T-helper 17 cell (primary cell): ENCODE measurements at regions not wholly inside any gene's neighbourhood (a gene's known extent, or its start where the extent isn't known, plus 50 kb on each side); places are given as distances from the start of the nearest gene placed in this dataset.

Source experiments
- ATAC-seq: fragments of 150-1000 bp; cut with Tn5 transposase; 2 replicates; pipeline ENCODE4 v1.10.0; 2021; ENCODE audit warnings: mild to moderate bottlenecking, moderate library complexity
- DNase-seq, 3 donors: peaks; one replicate each; pipeline versions ENCODE4 v3.0.0 to v3.0.0-alpha.2; 2020 to 2021
- H3K9me3 ChIP-seq: one replicate; pipeline ENCODE4 v1.7.0; 2013; ENCODE audit warnings: low read length, mild to moderate bottlenecking; ENCODE audit not compliant: control insufficient read depth, poor library complexity, severe bottlenecking
- H3K27ac Mint-ChIP-seq: one replicate; pipeline ENCODE4 v1.8.0; 2022; ENCODE audit warnings: mild to moderate bottlenecking, moderate library complexity, mixed read lengths
- H3K27me3 Mint-ChIP-seq: one replicate; pipeline ENCODE4 v1.8.0; 2022; ENCODE audit warnings: mixed read lengths
- H3K36me3 Mint-ChIP-seq: one replicate; pipeline ENCODE4 v1.8.0; 2022; ENCODE audit warnings: low read depth, mixed read lengths
- H3K4me1 Mint-ChIP-seq: one replicate; pipeline ENCODE4 v1.8.0; 2022; ENCODE audit warnings: mild to moderate bottlenecking, mixed read lengths
- H3K4me3 Mint-ChIP-seq: one replicate; pipeline ENCODE4 v1.8.0; 2022; ENCODE audit warnings: mild to moderate bottlenecking, moderate library complexity, mixed read lengths

DNA sequence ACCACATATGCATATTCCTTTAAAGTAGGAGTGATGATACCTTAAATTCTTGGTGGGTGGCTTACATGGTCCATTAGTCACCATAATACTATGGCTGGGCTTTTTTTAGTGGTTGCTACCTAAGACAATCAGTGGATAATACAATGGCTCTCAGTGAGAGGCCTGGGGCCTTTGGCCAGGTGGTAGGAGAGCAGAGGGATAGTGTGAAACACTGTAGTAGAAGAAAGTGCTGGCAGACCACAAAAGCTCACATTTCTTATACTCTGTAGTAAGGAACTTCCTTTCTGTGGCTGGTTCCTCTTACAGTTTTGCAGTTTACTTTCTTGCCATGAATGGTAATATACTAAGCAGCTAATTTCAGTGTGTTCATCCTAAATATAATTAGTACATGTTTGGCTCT lies 583.5 kb downstream of the XIRP2 start:
- DNase-seq (no peak), ATAC-seq (no peak)
- H3K27ac Mint-ChIP-seq, result no peak overlapping the region
- H3K4me1 Mint-ChIP-seq, result no peaks in the 10 kb centered on the region
- no peaks in the 10 kb centered on the region for H3K27me3 Mint-ChIP-seq
- H3K4me3 Mint-ChIP-seq, result no peak overlapping the region
- no peaks in the 10 kb centered on the region for H3K36me3 Mint-ChIP-seq
- H3K9me3 ChIP-seq, result no peaks in the 10 kb centered on the region

DNA sequence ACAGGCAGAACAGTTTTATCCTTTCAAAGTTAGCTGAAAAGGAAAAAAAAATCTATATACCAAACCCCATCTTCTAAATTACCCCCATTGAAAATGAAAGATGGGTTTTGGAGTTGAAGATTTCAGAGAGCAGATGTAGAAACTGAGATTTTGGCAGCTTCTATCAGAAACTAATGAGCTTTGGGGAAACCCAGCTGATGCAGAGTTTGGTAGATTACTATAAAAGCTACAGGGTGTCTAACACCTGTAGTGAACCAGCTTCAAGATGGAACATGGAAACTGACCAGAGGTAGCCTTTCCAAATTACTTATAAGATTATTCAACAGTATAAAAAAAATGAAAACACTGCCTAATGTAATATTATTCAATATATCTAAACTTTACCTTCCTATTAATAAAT lies 583.1 kb downstream of the XIRP2 start:
- Mint-ChIP-seq H3K4me3 (no peak overlapping the region), H3K4me1 (no peaks in the 10 kb centered on the region), H3K36me3 (no peaks in the 10 kb centered on the region), H3K27me3 (no peaks in the 10 kb centered on the region), H3K27ac (no peak overlapping the region)
- no peaks in the 10 kb centered on the region for H3K9me3 ChIP-seq
- ATAC-seq (no peak), DNase-seq (no peak)

DNA sequence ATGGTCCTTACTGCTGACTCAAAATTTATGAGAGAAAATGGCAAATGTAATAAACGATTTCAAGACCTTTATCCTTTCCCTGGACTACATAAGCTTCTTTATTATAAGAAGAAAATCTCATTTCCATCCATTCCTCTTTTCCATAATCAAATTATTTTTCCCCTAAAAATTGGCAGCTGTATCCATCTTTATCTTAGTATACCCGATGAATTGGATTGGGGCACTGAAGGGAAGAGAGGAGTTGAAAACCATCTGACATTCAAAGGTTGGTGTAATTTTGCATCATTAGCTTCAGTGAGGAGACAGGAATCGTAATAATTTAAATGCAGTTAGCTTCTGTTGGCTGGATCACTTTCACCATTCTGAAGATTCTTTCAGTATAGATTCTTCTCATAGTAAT lies 574.1 kb downstream of the XIRP2 start:
- Mint-ChIP-seq H3K27me3 (no peaks in the 10 kb centered on the region), H3K4me1 (no peaks in the 10 kb centered on the region), H3K36me3 (no peaks in the 10 kb centered on the region), H3K27ac (no peak overlapping the region), H3K4me3 (no peak overlapping the region)
- no peak for DNase-seq
- no peaks in the 10 kb centered on the region for H3K9me3 ChIP-seq
- ATAC-seq, result no peak

DNA sequence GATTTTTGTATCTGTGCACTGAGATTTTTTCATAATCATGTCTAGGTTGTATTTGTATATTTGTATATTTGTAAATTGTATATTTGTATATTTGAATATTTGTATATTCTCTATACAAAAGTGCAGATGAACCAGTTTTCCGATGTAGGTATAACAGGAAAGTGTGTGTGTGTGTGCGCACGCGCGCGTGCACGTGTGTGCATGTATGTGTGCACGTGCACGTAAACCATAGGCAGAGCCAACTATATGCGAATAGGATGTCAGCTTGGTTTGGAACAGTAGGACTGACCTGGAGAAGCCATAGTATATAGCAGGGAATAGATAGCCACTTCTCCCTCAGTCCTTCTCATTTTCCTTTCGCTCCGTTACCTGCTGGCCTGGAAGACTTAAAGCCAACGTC lies 565.8 kb downstream of the XIRP2 start:
- Mint-ChIP-seq H3K27ac (no peak overlapping the region), H3K27me3 (no peaks in the 10 kb centered on the region), H3K4me3 (no peak overlapping the region), H3K36me3 (no peaks in the 10 kb centered on the region), H3K4me1 (no peaks in the 10 kb centered on the region)
- H3K9me3 ChIP-seq, result no peaks in the 10 kb centered on the region
- DNase-seq, result no peak
- no peak for ATAC-seq

DNA sequence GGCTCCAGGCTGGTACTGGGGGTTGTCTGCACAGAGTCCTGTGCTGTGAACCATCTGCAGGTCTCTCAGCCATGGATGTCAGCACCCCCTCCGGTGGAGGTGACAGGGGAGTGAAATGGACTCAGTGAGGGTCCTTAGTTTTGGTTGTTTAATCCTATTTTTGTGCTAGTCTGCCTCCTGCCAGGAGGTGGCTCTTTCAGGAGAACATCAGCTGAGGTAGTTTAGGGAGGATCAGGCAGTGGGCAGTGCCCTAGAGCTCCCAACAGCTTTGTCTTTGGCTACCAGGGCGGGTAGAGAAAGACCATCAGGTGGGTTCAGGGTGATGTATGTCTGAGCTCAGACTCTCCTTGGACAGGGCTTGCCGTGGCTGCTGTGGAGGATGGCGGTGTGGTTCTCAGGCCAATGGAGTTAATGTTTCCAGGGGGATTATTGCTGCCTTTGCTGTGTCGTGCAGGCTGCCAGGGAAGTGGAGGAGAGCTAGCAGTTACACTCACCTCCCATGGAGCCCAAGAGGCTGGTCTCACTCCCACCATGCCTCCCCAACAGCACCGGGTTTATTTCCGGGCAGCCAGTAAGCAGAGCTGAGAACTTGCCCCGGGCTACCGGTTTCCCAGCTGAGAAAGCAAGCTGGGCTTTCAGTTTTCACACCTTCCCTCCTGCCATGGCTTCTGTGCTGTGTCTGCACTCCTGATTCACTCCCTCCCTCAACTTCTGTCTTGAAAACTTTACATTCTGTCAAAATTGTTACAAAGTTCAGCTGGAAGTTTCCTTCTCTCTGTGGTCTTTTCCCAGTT lies 563.4 kb downstream of the XIRP2 start:
- no peak for DNase-seq
- no peaks in the 10 kb centered on the region for H3K9me3 ChIP-seq
- Mint-ChIP-seq H3K4me1 (no peaks in the 10 kb centered on the region), H3K27me3 (no peaks in the 10 kb centered on the region), H3K36me3 (no peaks in the 10 kb centered on the region), H3K4me3 (no peak overlapping the region), H3K27ac (no peak overlapping the region)
- no peak for ATAC-seq

DNA sequence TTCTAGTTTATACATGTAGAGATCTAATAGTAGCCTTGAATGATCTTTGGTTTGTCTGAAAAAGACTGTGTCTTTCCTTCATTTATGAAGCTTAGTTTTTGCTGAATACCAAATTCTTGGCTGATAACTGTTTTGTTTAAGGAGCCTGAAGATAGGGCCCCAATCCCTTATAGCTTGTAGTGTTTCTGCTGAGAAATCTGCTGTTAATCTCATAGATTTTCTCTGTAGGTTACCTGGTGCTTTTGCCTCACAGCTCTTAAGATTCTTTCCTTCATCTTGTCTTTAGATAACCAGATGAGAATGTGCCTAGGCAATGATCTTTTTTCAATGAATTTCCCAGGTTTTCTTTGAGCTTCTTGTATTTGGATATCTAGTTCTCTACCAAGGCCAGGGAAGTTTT lies 562.1 kb downstream of the XIRP2 start:
- H3K9me3 ChIP-seq, result no peaks in the 10 kb centered on the region
- Mint-ChIP-seq H3K36me3 (no peaks in the 10 kb centered on the region), H3K27ac (no peak overlapping the region), H3K4me3 (no peak overlapping the region), H3K27me3 (no peaks in the 10 kb centered on the region), H3K4me1 (no peaks in the 10 kb centered on the region)
- DNase-seq, result no peak
- ATAC-seq, result no peak

DNA sequence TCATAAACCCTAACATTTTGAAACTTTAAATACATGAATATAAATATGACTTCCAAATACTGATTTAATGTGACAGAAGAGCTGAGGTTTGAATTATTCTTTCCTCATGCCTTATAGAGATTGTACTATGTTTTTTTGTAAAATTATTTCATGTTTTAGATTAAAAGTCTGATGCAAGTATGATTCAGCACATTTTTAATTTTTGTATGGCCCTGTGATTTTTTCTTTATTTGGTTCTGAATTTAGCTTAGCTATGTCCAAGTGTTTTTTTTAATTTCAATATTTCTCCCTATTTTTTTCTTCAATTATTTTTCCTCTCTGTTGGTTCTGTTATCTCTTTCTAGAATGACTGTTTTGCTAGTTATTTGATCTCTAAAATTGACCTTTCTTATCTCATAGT lies 552.1 kb downstream of the XIRP2 start:
- H3K4me1 Mint-ChIP-seq, result no peaks in the 10 kb centered on the region

DNA sequence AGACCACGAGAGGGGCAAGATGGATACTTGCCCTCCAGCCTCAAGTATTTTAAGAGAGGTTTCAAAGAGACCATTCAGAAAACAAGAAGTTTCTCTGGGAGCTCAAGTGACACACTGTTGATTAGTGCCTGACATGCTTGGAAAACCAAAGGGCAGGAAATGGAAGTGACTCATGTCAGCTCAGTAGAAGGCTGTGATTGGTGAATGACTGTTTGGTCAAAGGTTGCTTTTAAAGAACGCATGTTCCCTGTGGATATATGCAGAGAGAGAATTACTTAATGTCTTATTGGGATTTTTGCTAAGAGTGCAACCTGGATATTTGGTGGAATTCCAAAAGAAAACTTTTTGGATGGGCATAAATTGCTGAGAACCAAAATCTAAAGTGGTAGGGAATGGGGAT lies 549.9 kb downstream of the XIRP2 start:
- Mint-ChIP-seq H3K27me3 (no peaks in the 10 kb centered on the region), H3K4me1 (no peaks in the 10 kb centered on the region), H3K36me3 (no peaks in the 10 kb centered on the region), H3K4me3 (no peak overlapping the region), H3K27ac (no peak overlapping the region)
- H3K9me3 ChIP-seq, result no peaks in the 10 kb centered on the region
- ATAC-seq (no peak), DNase-seq (no peak)

More for the DNA sequence above, 552.1 kb downstream of the XIRP2 start:
- no peak for DNase-seq
- H3K9me3 ChIP-seq, result no peaks in the 10 kb centered on the region
- no peak overlapping the region for H3K4me3 Mint-ChIP-seq
- no peaks in the 10 kb centered on the region for H3K27me3 Mint-ChIP-seq
- H3K27ac Mint-ChIP-seq, result no peak overlapping the region
- no peaks in the 10 kb centered on the region for H3K36me3 Mint-ChIP-seq
- ATAC-seq, result no peak

DNA sequence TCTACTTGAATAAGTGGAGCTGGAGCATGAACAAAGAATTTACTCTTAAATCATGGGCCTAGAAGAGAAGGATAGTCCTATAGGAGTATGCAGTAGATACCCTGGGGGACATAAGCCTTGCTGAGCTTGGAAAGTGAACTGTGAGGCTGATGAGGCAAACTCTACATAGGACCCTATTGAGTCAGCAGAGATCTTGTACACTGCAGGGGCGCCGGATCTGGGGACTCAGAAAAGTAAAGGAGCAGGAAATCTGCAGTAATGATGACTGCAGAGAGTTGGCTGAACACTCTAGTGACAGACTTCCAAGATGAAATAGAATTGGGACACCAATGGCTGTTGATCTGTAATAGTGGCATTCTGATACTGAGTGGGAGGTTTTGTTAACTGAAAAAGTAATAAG lies 543.7 kb downstream of the XIRP2 start:
- no peaks in the 10 kb centered on the region for H3K9me3 ChIP-seq
- Mint-ChIP-seq H3K4me1 (no peaks in the 10 kb centered on the region), H3K36me3 (no peaks in the 10 kb centered on the region), H3K27me3 (no peaks in the 10 kb centered on the region), H3K4me3 (no peak overlapping the region), H3K27ac (no peak overlapping the region)
- no peak for DNase-seq
- ATAC-seq, result no peak

DNA sequence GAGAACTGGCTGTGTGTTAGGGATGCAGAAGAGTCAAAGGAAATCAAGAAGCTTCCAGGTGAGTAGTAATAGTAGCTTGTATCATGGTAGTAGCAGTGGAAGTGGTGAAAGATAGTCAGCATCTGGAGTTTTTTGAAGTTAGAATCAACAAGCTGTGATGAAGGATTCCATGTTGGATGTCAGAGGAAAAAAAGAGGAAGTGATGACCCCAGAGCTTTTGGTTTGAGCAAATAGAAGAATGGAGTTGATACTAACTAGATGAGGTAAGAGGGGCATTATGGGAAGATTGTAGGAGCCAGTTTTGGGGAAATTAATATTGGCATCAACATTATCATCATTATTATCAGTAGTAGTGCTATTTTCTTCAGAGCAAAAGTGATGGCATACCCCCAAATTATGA lies 542.2 kb downstream of the XIRP2 start:
- no peak overlapping the region for H3K4me3 Mint-ChIP-seq
- no peak overlapping the region for H3K27ac Mint-ChIP-seq
- H3K27me3 Mint-ChIP-seq, result no peaks in the 10 kb centered on the region
- no peaks in the 10 kb centered on the region for H3K36me3 Mint-ChIP-seq
- no peak for DNase-seq
- H3K4me1 Mint-ChIP-seq, result no peaks in the 10 kb centered on the region
- H3K9me3 ChIP-seq, result no peaks in the 10 kb centered on the region
- no peak for ATAC-seq

DNA sequence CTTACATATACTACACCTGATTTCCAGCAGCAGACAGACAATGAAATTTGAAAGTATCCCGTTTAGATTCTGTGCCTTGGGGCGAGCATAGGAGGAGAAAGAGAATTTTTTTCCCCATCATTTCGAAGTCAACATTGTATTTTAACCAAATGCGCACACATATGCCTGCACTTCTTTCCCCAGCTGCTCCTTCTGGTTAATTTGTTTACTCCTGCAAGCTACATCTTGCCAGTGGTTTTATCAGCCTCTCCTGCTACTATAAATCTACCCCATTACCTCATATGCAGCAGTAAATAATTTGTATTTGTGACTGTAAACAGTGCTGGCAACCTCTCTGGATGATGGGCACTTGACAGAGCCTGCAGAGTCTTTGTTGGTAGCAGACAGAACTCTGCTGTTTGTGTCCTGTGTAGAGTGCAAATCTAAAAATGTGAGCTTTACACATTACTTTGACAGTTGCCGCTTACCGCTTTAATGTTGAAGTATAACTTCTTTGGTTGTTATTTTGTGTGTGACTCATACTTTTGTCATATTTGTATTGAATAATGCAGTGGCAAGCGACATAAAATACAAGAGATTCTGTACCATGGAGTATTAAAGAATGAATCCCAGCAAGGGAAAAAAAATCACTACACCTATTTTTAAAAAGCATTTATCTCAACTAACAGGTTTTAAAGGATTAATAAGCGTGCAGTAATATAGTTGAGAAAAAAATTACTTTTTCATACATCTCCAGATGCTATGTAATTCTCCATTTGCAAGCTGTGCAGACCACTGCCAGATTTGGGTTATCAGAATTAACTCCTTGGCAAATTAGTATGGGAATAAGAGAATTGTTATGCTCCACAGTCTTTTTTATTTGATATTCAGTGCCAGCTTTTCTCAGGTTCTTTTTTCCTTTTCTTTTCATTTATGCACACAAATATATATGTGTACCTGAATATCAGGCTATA lies 536.8 kb downstream of the XIRP2 start:
- H3K27ac Mint-ChIP-seq, result no peak overlapping the region
- ATAC-seq (no peak), DNase-seq (no peak)
- no peaks in the 10 kb centered on the region for H3K36me3 Mint-ChIP-seq
- H3K4me3 Mint-ChIP-seq, result no peak overlapping the region
- no peaks in the 10 kb centered on the region for H3K9me3 ChIP-seq
- no peaks in the 10 kb centered on the region for H3K27me3 Mint-ChIP-seq
- H3K4me1 Mint-ChIP-seq, result no peaks in the 10 kb centered on the region

DNA sequence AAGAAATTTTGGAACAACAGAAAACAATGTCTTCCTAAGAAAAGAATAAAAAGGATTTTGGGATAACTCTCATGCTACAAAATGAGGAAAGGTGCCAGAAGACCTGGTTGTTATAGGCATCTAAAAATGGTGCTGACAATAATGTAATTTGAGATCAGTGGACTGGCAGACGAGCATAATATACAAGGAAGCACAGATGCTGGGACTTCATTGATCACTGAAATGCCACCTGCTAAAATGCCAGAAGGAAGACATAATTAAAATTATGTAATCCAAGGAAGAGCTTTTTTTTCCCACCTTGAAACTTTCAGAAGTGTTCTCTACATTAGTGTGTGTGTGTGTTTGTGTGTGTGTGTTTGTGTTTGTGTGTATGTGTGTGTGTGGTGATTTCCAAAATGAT lies 535.9 kb downstream of the XIRP2 start:
- Mint-ChIP-seq H3K36me3 (no peaks in the 10 kb centered on the region), H3K27ac (no peak overlapping the region), H3K4me3 (no peak overlapping the region), H3K4me1 (no peaks in the 10 kb centered on the region), H3K27me3 (no peaks in the 10 kb centered on the region)
- ATAC-seq (no peak), DNase-seq (no peak)
- no peaks in the 10 kb centered on the region for H3K9me3 ChIP-seq

DNA sequence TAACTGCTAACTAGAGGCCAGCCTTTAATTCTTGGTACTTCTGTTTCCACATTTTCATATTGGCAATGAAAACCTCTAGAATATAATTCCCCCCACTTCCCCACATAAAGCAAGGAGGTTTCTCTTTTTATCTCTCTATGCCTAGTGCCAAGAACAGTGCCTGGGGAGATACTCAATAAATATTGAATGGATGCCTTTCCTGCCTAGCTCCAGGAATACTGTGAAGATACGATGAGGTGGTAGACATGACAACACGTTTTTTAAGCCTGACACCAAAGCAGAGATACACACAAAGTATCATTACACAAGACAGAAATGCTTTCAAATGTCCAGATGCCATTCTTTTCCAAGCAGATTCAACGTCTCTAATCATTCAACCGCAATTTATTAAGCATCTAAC lies 535.5 kb downstream of the XIRP2 start:
- H3K4me1 Mint-ChIP-seq, result no peaks in the 10 kb centered on the region
- no peaks in the 10 kb centered on the region for H3K27me3 Mint-ChIP-seq
- DNase-seq (no peak), ATAC-seq (no peak)
- no peak overlapping the region for H3K27ac Mint-ChIP-seq
- no peaks in the 10 kb centered on the region for H3K36me3 Mint-ChIP-seq
- no peaks in the 10 kb centered on the region for H3K9me3 ChIP-seq
- H3K4me3 Mint-ChIP-seq, result no peak overlapping the region

DNA sequence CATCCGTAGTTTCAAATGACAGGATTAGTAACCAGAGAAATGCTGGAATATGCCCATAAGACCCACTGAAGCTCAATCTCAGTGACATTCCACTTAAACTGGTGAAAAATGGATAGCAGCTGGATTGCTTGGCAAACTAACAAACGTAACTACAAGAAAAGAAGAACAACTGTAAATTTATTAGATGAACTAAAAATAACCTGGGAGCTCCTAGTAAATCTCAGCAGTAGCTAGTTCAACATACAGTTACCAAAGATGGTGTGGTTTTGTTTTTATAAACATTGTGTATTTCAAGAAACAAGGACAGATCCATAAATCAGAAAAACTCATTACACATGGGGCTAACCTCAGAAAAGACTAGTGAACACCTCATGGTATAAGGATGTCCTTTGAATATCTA lies 531.9 kb downstream of the XIRP2 start:
- Mint-ChIP-seq H3K4me3 (no peak overlapping the region), H3K4me1 (no peaks in the 10 kb centered on the region), H3K36me3 (no peaks in the 10 kb centered on the region), H3K27ac (no peak overlapping the region), H3K27me3 (no peaks in the 10 kb centered on the region)
- H3K9me3 ChIP-seq, result no peaks in the 10 kb centered on the region
- no peak for ATAC-seq
- no peak for DNase-seq
